T-cell (primary cell): ENCODE measurements at regions not wholly inside any gene's neighbourhood (a gene's known extent, or its start where the extent isn't known, plus 50 kb on each side); places are given as distances from the start of the nearest gene placed in this dataset.

Source experiments
- ATAC-seq, 4 experiments: fragments of 200-7000 bp in 3 of 4; fragments of 150-1000 bp in 1 of 4; cut with Tn5 transposase; replicated peaks in 1 of 4; 1 replicate in 3 of 4; 2 replicates in 1 of 4; pipeline ENCODE4 v1.10.0; 2021; ENCODE audit warnings: moderate library complexity in 3 of 4, mild to moderate bottlenecking in 2 of 4, moderate number of reproducible peaks in 1 of 4
- CTCF ChIA-PET, 2 donors: fragments of 300-600 bp; sonication (Branson Sonifier 250); formaldehyde crosslinking; loops; one replicate each; lab custom pipeline; 2022; ENCODE audit warnings: antibody characterized with exemption in 2 of 2; lab: Charles Lee
- POLR2A ChIA-PET, 2 donors: fragments of 300-600 bp; sonication (Branson Sonifier 250); formaldehyde crosslinking; loops; one replicate each; lab custom pipeline; 2022; ENCODE audit warnings: antibody characterized with exemption in 2 of 2; lab: Charles Lee
- DNase-seq, 35 experiments: peaks; one replicate each; pipeline versions ENCODE4 v3.0.0 to v3.0.0-alpha.2; 2013 to 2023
- H3K27ac ChIP-seq: one replicate; pipeline ENCODE4 v1.5.1; 2013; ENCODE audit warnings: low read length
- H3K27me3 ChIP-seq, 2 experiments: replicated peaks in 1 of 2; 1 replicate in 1 of 2; 2 replicates in 1 of 2; pipeline versions ENCODE4 v1.6.1 to v1.7.0; 2013; ENCODE audit warnings: low read length in 1 of 2, mixed read lengths in 1 of 2; ENCODE audit not compliant: control insufficient read depth in 2 of 2, insufficient read depth in 2 of 2; ENCODE audit errors: extremely low read depth in 1 of 2
- H3K36me3 ChIP-seq, 2 donors: 1 replicate in 1 of 2; 2 replicates in 1 of 2; pipeline versions ENCODE4 v1.6.1 to v1.7.0; 2013; ENCODE audit warnings: low read length in 1 of 2; ENCODE audit not compliant: control insufficient read depth in 2 of 2, insufficient read depth in 1 of 2; ENCODE audit errors: extremely low read depth in 1 of 2
- H3K4me1 ChIP-seq, 2 experiments: 1 replicate in 1 of 2; 2 replicates in 1 of 2; pipeline versions ENCODE4 v1.6.1 to v1.7.0; 2013; ENCODE audit warnings: low read length in 2 of 2, mixed read lengths in 1 of 2; ENCODE audit not compliant: insufficient read depth in 2 of 2, control insufficient read depth in 1 of 2; ENCODE audit errors: extremely low read depth in 1 of 2
- H3K4me3 ChIP-seq, 2 donors: 1 replicate in 1 of 2; 2 replicates in 1 of 2; pipeline versions ENCODE4 v1.5.1 to v1.7.0; 2013; ENCODE audit warnings: mild to moderate bottlenecking in 2 of 2, low read length in 1 of 2, moderate library complexity in 1 of 2; ENCODE audit not compliant: control insufficient read depth in 1 of 2; ENCODE audit errors: extremely low read depth in 1 of 2
- H3K9me3 ChIP-seq: 2 replicates; pipeline ENCODE4 v1.7.0; 2013
- H3K27ac Mint-ChIP-seq, 2 donors: one replicate each; pipeline ENCODE4 v1.8.0; 2020 to 2021; ENCODE audit warnings: mild to moderate bottlenecking in 2 of 2, mixed read lengths in 2 of 2
- H3K27me3 Mint-ChIP-seq, 2 donors: one replicate each; pipeline ENCODE4 v1.8.0; 2021 to 2022; ENCODE audit warnings: mixed read lengths in 2 of 2
- H3K36me3 Mint-ChIP-seq: one replicate; pipeline ENCODE4 v1.8.0; 2021; ENCODE audit warnings: mixed read lengths
- H3K4me1 Mint-ChIP-seq, 3 donors: one replicate each; pipeline ENCODE4 v1.8.0; 2020 to 2022; ENCODE audit warnings: mixed read lengths in 3 of 3, mild to moderate bottlenecking in 1 of 3
- H3K4me3 Mint-ChIP-seq, 3 donors: one replicate each; pipeline ENCODE4 v1.8.0; 2020 to 2022; ENCODE audit warnings: mild to moderate bottlenecking in 3 of 3, mixed read lengths in 3 of 3, moderate library complexity in 3 of 3
- H3K9me3 Mint-ChIP-seq, 3 donors: one replicate each; pipeline ENCODE4 v1.8.0; 2020 to 2022; ENCODE audit warnings: mixed read lengths in 3 of 3
- WGBS: methylation state at CpG from one replicate; pipeline ENCODE4 v1.1.5; 2013; ENCODE audit warnings: missing lambda C conversion rate; ENCODE audit not compliant: insufficient coverage; 5-methylcytosine and 5-hydroxymethylcytosine counted together

- no peak overlapping the region for H3K4me3 Mint-ChIP-seq
- DNase-seq (no peak), ATAC-seq (no peak)
- Histone ChIP-seq H3K36me3 (no peaks in the 10 kb centered on the region), H3K4me1 (peaks cover 3 to 12% of the 10 kb centered on the region in 2 experiments), H3K27ac (no peak overlapping the region), H3K4me3 (no peak overlapping the region), H3K9me3 (no peaks in the 10 kb centered on the region), H3K27me3 (peaks cover 0 to 14% of the 10 kb centered on the region in 2 experiments)
- peaks cover 0 to 3% of the 10 kb centered on the region in 2 donors for H3K27me3 Mint-ChIP-seq
- ChIA-PET POLR2A (no interaction called here), CTCF (no interaction called here)
- no peaks in the 10 kb centered on the region for H3K9me3 Mint-ChIP-seq
- H3K4me1 Mint-ChIP-seq = peaks cover 2 to 11% (median 3%) of the 10 kb centered on the region in 3 donors
- 75% methylated on average over 4 of the region's 14 CpGs for WGBS
- H3K36me3 Mint-ChIP-seq = no peaks in the 10 kb centered on the region
- no peak overlapping the region for H3K27ac Mint-ChIP-seq
These were observed 371.8 kb upstream of the HS6ST1 start for GRCh38 chr2:128690431-128690830.

- H3K27ac ChIP-seq = no peak overlapping the region
- H3K27ac Mint-ChIP-seq = no peak overlapping the region
- no peak overlapping the region for H3K4me3 Mint-ChIP-seq
- peaks cover 3% of the 10 kb centered on the region in 2 donors for H3K27me3 Mint-ChIP-seq
- DNase-seq = no peak
- H3K36me3 Mint-ChIP-seq = no peaks in the 10 kb centered on the region
- ChIA-PET POLR2A (no interaction called here), CTCF (no interaction called here)
- peaks cover 0 to 14% of the 10 kb centered on the region in 2 experiments for H3K27me3 ChIP-seq
- 75% methylated on average over 8 of the region's 9 CpGs for WGBS
- peaks cover 2 to 11% (median 3%) of the 10 kb centered on the region in 3 donors for H3K4me1 Mint-ChIP-seq
- no peaks in the 10 kb centered on the region for H3K9me3 ChIP-seq
- no peak overlapping the region for H3K4me3 ChIP-seq
- no peak for ATAC-seq
- no peaks in the 10 kb centered on the region for H3K9me3 Mint-ChIP-seq
- H3K36me3 ChIP-seq = no peaks in the 10 kb centered on the region
- peaks cover 3 to 11% of the 10 kb centered on the region in 2 experiments for H3K4me1 ChIP-seq
These were observed 372.2 kb upstream of the HS6ST1 start for GRCh38 chr2:128690869-128691268.

GRCh38 chr2:128691526-128691925 is 372.9 kb upstream of the HS6ST1 start:
- Histone ChIP-seq H3K27me3 (peaks cover 0 to 16% of the 10 kb centered on the region in 2 experiments), H3K27ac (no peak overlapping the region), H3K4me3 (no peak overlapping the region), H3K36me3 (no peaks in the 10 kb centered on the region), H3K9me3 (no peaks in the 10 kb centered on the region), H3K4me1 (peaks cover 3 to 7% of the 10 kb centered on the region in 2 experiments)
- no peak overlapping the region for H3K4me3 Mint-ChIP-seq
- H3K36me3 Mint-ChIP-seq = no peaks in the 10 kb centered on the region
- no peak for ATAC-seq
- ChIA-PET CTCF (no interaction called here), POLR2A (no interaction called here)
- peaks cover 0 to 11% (median 0%) of the 10 kb centered on the region in 3 donors for H3K4me1 Mint-ChIP-seq
- H3K9me3 Mint-ChIP-seq = no peaks in the 10 kb centered on the region
- peaks cover 6% of the 10 kb centered on the region in 2 donors for H3K27me3 Mint-ChIP-seq
- no peak for DNase-seq
- 72% methylated on average over 5 of the region's 6 CpGs for WGBS
- H3K27ac Mint-ChIP-seq = no peak overlapping the region

GRCh38 chr2:128692895-128693742 is 374.5 kb upstream of the HS6ST1 start:
- no peaks in the 10 kb centered on the region for H3K36me3 ChIP-seq
- H3K27me3 ChIP-seq = peaks cover 0 to 16% of the 10 kb centered on the region in 2 experiments
- H3K4me3 ChIP-seq = no peak overlapping the region
- Mint-ChIP-seq H3K36me3 (no peaks in the 10 kb centered on the region), H3K27ac (no peak overlapping the region), H3K4me3 (no peak overlapping the region), H3K27me3 (peaks cover 6 to 10% of the 10 kb centered on the region in 2 donors), H3K9me3 (no peaks in the 10 kb centered on the region), H3K4me1 (peaks cover 0 to 7% (median 0%) of the 10 kb centered on the region in 3 donors)
- ChIA-PET POLR2A (no interaction called here), CTCF (no interaction called here)
- 88% methylated on average over 11 of the region's 15 CpGs for WGBS
- H3K9me3 ChIP-seq = no peaks in the 10 kb centered on the region
- no peak overlapping the region for H3K27ac ChIP-seq
- DNase-seq (no peak), ATAC-seq (no peak)
- H3K4me1 ChIP-seq = no peaks in the 10 kb centered on the region

- H3K27me3 ChIP-seq = peaks cover 0 to 16% of the 10 kb centered on the region in 2 experiments
- no peak overlapping the region for H3K27ac ChIP-seq
- H3K27me3 Mint-ChIP-seq = peaks cover 6 to 10% of the 10 kb centered on the region in 2 donors
- H3K27ac Mint-ChIP-seq = no peak overlapping the region
- no peaks in the 10 kb centered on the region for H3K9me3 ChIP-seq
- no peaks in the 10 kb centered on the region for H3K36me3 Mint-ChIP-seq
- CTCF ChIA-PET = no interaction called here
- WGBS = 69% methylated on average over 5 of the region's 7 CpGs
- no peak overlapping the region for H3K4me3 Mint-ChIP-seq
- ATAC-seq (no peak), DNase-seq (no peak)
- peaks cover 0 to 7% (median 0%) of the 10 kb centered on the region in 3 donors for H3K4me1 Mint-ChIP-seq
- H3K9me3 Mint-ChIP-seq = no peaks in the 10 kb centered on the region
- no peak overlapping the region for H3K4me3 ChIP-seq
- H3K36me3 ChIP-seq = no peaks in the 10 kb centered on the region
- POLR2A ChIA-PET = no interaction called here
- H3K4me1 ChIP-seq = no peaks in the 10 kb centered on the region
These were observed 375.0 kb upstream of the HS6ST1 start for GRCh38 chr2:128693743-128694029.

- H3K4me1 ChIP-seq = no peaks in the 10 kb centered on the region
- CTCF ChIA-PET = no interaction called here
- H3K36me3 ChIP-seq = no peaks in the 10 kb centered on the region
- Mint-ChIP-seq H3K9me3 (no peaks in the 10 kb centered on the region), H3K27ac (no peak overlapping the region), H3K4me3 (no peak overlapping the region), H3K27me3 (peaks cover 6 to 7% of the 10 kb centered on the region in 2 donors), H3K4me1 (no peaks in the 10 kb centered on the region), H3K36me3 (no peaks in the 10 kb centered on the region)
- no peak overlapping the region for H3K27ac ChIP-seq
- H3K9me3 ChIP-seq = no peaks in the 10 kb centered on the region
- POLR2A ChIA-PET = no interaction called here
- DNase-seq (no peak), ATAC-seq (no peak)
- no peak overlapping the region for H3K4me3 ChIP-seq
- H3K27me3 ChIP-seq = peaks cover 0 to 12% of the 10 kb centered on the region in 2 experiments
- 63% methylated on average over 6 of the region's 8 CpGs for WGBS
These were observed 377.1 kb upstream of the HS6ST1 start for GRCh38 chr2:128695646-128696220.
